Caki2 (cell line): ENCODE measurements at regions not wholly inside any gene's neighbourhood (a gene's known extent, or its start where the extent isn't known, plus 50 kb on each side); places are given as distances from the start of the nearest gene placed in this dataset.

ENCODE experiments used
- DNase-seq: peaks from one replicate; pipeline ENCODE4 v3.0.0-alpha.2; 2015; ENCODE audit warnings: low read depth
- in situ Hi-C: cut with HindIII; loops from 2 replicates; pipeline ENCODE4 v1.10.0; 2016; ENCODE audit warnings: low sequenced_read_pairs, low pct_unique_long_range_greater_than_20kb, mixed read lengths

DNA sequence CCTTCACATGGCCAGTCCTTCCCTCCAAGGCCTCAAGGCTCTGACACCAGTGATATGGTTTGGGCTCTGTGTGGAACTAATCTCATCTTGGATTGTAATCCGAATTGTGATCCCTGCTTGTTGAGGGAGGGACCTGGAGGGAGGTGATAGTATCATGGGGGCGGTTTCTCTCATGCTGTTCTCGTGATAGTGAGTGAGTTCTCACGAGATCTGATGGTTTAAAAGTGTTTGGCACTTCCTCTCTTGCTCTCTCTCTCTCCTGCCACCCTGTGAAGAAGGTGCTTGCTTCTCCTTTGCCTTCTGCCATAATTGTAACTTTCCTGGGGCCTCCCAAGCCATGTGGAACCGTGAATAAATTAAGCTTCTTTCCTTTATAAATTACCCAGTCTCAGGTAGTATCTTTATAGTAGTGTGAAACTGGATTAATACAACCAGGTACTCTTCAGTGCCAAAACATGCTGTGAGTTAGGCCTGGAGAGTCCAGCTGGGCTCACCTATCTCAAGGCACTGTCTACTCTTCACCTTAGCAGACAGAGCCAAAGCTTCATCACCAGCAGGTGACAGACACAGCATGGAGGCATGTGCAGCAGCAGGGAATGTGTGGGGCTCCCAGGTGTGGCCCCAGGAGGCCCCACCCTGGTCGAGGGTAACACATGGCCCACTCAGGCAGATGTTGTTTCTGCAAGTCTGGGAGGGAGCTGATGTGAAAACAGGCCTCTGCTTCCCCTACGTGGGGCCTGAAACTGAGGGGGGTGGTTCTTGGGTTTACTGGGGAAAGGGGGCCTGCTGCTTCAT is 97.5 kb upstream of the CDYL start:
- in situ Hi-C loops: no loop called here
- DNase-seq: no peak

GRCh38 chr6:4677751-4678065 is 98.5 kb upstream of the CDYL start:
- in situ Hi-C loops: no loop called here

GRCh38 chr6:4677011-4677750 is 99.0 kb upstream of the CDYL start:
- in situ Hi-C loops: no loop called here
- no peak for DNase-seq

More at GRCh38 chr6:4677751-4678065, 98.5 kb upstream of the CDYL start:
- DNase-seq: no peak

DNA sequence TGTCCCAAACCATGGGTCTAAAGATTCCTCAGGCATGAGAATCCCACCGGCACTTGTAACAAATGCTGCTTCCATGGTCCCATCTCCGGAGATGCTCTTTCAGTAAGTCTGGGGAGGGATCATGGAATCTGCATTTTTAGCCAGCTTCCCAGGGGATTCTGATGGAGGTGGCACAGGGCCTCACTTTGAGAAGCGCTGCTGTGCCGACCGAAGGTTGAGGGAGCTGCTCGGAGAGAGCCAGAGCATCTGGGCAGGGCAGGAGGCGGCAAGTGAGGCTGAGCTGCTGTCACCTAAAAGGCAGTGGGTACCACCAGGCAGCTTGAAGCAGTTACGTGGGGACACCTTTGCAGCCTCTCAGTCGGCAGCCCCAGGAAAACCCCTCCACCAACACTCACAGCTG is 100.2 kb upstream of the CDYL start:
- DNase-seq: no peak
- in situ Hi-C loops: no loop called here

GRCh38 chr6:4675121-4675520 is 101.1 kb upstream of the CDYL start:
- no peak for DNase-seq
- in situ Hi-C loops: no loop called here

- no peak for DNase-seq
- in situ Hi-C loops: no loop called here
Measured at GRCh38 chr6:4673861-4674260, 102.3 kb upstream of the CDYL start.

- no peak for DNase-seq
- in situ Hi-C loops: no loop called here
Measured at GRCh38 chr6:4672772-4673171, 103.4 kb upstream of the CDYL start.

GRCh38 chr6:4671587-4672115 is 104.6 kb upstream of the CDYL start:
- DNase-seq: no peak
- in situ Hi-C loops: no loop called here

DNA sequence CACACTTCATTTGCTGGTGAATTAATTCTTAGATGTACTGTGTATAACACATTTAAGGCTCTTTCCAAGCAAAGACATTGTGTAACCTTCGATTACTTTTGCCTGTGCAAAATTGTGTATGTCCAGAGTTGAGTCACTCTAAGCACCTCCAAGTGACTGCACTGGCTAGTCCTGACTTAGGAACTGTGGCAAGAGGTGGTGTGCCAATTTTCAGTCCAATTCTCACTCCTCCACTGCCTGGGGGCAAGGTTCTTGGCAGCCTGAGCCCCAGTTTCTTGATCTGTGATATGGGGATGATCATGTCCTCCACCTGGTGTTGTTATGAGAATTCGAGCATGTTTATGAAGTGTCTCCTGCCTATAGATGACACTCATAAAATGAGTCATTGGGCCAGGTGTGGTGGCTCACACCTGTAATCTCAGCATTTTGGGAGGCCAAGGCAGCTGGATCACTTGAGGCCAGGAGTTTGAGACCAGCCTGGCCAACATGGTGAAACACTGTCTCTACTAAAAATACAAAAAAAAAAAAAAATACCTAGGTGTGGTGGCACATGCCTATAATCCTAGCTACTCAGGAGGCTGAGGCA is 105.3 kb upstream of the CDYL start:
- no peak for DNase-seq
- in situ Hi-C loops: no loop called here

GRCh38 chr6:4670290-4670689 is 105.9 kb upstream of the CDYL start:
- in situ Hi-C loops: no loop called here
- DNase-seq: no peak

- DNase-seq: no peak
- in situ Hi-C loops: no loop called here
Measured at GRCh38 chr6:4668271-4669179, 107.7 kb upstream of the CDYL start.

GRCh38 chr6:4667591-4667990 is 108.6 kb upstream of the CDYL start:
- DNase-seq: no peak
- in situ Hi-C loops: no loop called here

GRCh38 chr6:4666886-4667513 is 109.2 kb upstream of the CDYL start:
- in situ Hi-C loops: no loop called here

GRCh38 chr6:4665489-4666417 is 110.5 kb upstream of the CDYL start:
- in situ Hi-C loops: no loop called here
- DNase-seq: peak; percentile 29

More at GRCh38 chr6:4666886-4667513, 109.2 kb upstream of the CDYL start:
- DNase-seq: no peak

- DNase-seq: no peak
- in situ Hi-C loops: no loop called here
Measured at GRCh38 chr6:4664911-4665310, 111.3 kb upstream of the CDYL start.

- DNase-seq: no peak
- in situ Hi-C loops: no loop called here
Measured at GRCh38 chr6:4664117-4664626, 112.0 kb upstream of the CDYL start.

GRCh38 chr6:4662886-4663285 is 113.3 kb upstream of the CDYL start:
- in situ Hi-C loops: no loop called here

More at GRCh38 chr6:4662886-4663285, 113.3 kb upstream of the CDYL start:
- no peak for DNase-seq
